MM.1S (cell line): ENCODE measurements at regions not wholly inside any gene's neighbourhood (a gene's known extent, or its start where the extent isn't known, plus 50 kb on each side); places are given as distances from the start of the nearest gene placed in this dataset.

Experiments
- DNase-seq: peaks from one replicate; pipeline ENCODE4 v3.0.0-alpha.2; 2015
- H2AFZ ChIP-seq: fragments of 300-600 bp; sonication (generic); 2 replicates; pipeline ENCODE4 v1.6.0; 2016; ENCODE audit warnings: antibody characterized with exemption, low read length
- H3F3A ChIP-seq: fragments of 300-600 bp; sonication (generic); 2 replicates; pipeline ENCODE4 v1.6.1; 2016; ENCODE audit warnings: mild to moderate bottlenecking, antibody characterized with exemption, low read length, moderate library complexity, mixed read lengths; ENCODE audit not compliant: insufficient read depth
- H3K27ac ChIP-seq: fragments of 300-600 bp; sonication (generic); 2 replicates; pipeline ENCODE4 v1.5.1; 2016; ENCODE audit warnings: mild to moderate bottlenecking, low read length
- H3K27me3 ChIP-seq: fragments of 300-600 bp; sonication (generic); replicated peaks from 2 replicates; pipeline ENCODE4 v1.6.0; 2016; ENCODE audit warnings: low read length; ENCODE audit not compliant: insufficient read depth
- H3K36me3 ChIP-seq: fragments of 300-600 bp; sonication (generic); replicated peaks from 2 replicates; pipeline ENCODE4 v1.6.1; 2016; ENCODE audit warnings: mild to moderate bottlenecking, low read length, mixed read lengths; ENCODE audit not compliant: insufficient read depth
- H3K4me1 ChIP-seq: fragments of 300-600 bp; sonication (generic); 2 replicates; pipeline ENCODE4 v1.6.1; 2016; ENCODE audit warnings: low read length, mixed read lengths
- H3K4me2 ChIP-seq: fragments of 300-600 bp; sonication (generic); 2 replicates; pipeline ENCODE4 v1.6.0; 2016; ENCODE audit warnings: low read depth, low read length
- H3K4me3 ChIP-seq: fragments of 300-600 bp; sonication (generic); 2 replicates; pipeline ENCODE4 v1.5.1; 2016; ENCODE audit warnings: low read length, mixed read lengths
- H3K79me2 ChIP-seq: fragments of 300-600 bp; sonication (generic); 2 replicates; pipeline ENCODE4 v1.6.1; 2016; ENCODE audit warnings: mixed run types, low read length, mixed read lengths
- H3K9ac ChIP-seq: fragments of 300-600 bp; sonication (generic); 2 replicates; pipeline ENCODE4 v1.6.1; 2016; ENCODE audit warnings: low read length, mixed read lengths
- H3K9me2 ChIP-seq: fragments of 300-600 bp; sonication (generic); replicated peaks from 2 replicates; pipeline ENCODE4 v1.6.1; 2016; ENCODE audit warnings: mild to moderate bottlenecking, low read length, mixed read lengths; ENCODE audit not compliant: insufficient read depth
- H3K9me3 ChIP-seq: fragments of 300-600 bp; sonication (generic); replicated peaks from 2 replicates; pipeline ENCODE4 v1.6.1; 2016; ENCODE audit warnings: mild to moderate bottlenecking, low read length, mixed read lengths; ENCODE audit not compliant: insufficient read depth
- H4K20me1 ChIP-seq: fragments of 300-600 bp; sonication (generic); 2 replicates; pipeline ENCODE4 v1.6.1; 2016; ENCODE audit warnings: mild to moderate bottlenecking, low read length, moderate library complexity, mixed read lengths; ENCODE audit not compliant: insufficient read depth
- CTCF ChIP-seq: fragments of 300-600 bp; sonication (generic); IDR thresholded peaks from 2 replicates; pipeline ENCODE4 v1.5.1; 2016; ENCODE audit warnings: antibody characterized with exemption, low read length, mixed read lengths
- EZH2 ChIP-seq: fragments of 300-600 bp; sonication (generic); optimal IDR thresholded peaks from 2 replicates; pipeline ENCODE3; 2017; ENCODE audit warnings: low read depth, mild to moderate bottlenecking, antibody characterized with exemption, low read length, mixed read lengths
- EZH2phosphoT487 ChIP-seq: fragments of 300-600 bp; sonication (generic); IDR thresholded peaks from 2 replicates; pipeline ENCODE4 v1.6.1; 2018; ENCODE audit warnings: antibody characterized with exemption, low read length

- Histone ChIP-seq H3K27me3 (peaks cover 4% of the 10 kb centered on the region; the same call in 1 of the 2 replicates), H3K9ac (no peak overlapping the region), H4K20me1 (no peaks in the 10 kb centered on the region), H3K9me2 (no peaks in the 10 kb centered on the region), H3K4me3 (no peak overlapping the region), H3K4me2 (no peak overlapping the region), H3K4me1 (no peaks in the 10 kb centered on the region), H3K9me3 (no peaks in the 10 kb centered on the region), H3K79me2 (no peaks in the 10 kb centered on the region), H3K36me3 (no peaks in the 10 kb centered on the region), H3F3A (no peaks in the 10 kb centered on the region), H2AFZ (no peak overlapping the region), H3K27ac (no peak overlapping the region)
- TF ChIP-seq CTCF = no peak
- no peak for TF ChIP-seq EZH2phosphoT487
- no peak for TF ChIP-seq EZH2
- no peak for DNase-seq
Observed at GRCh38 chr16:5188318-5188988, 90.9 kb upstream of the EEF2KMT start.

DNA sequence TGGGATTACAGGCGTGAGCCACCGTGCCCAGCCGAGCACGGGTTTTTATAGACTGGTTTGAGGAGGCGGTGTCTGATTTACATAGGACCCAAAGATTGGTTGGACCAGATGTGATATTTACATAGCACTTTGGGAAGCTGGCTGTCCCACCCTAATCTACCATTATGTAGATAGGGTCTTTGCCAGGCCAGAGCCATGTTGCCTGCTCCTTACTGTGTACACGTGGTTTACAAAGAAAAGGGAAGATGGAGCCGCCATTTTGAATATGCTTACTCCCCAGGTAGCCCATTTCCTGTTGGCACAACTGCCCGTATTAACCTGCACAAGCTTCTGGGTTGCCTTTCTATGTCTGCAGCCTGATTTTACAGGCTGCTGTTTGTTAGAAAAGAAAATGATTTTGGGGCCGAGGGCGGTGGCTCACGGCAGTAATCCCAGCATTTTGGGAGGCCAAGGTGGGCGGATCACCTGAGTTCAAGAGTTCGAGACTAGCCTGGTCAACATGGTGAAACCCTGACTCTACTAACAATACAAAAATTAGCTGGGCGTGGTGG lies 89.9 kb upstream of the EEF2KMT start:
- Histone ChIP-seq H2AFZ (no peak overlapping the region), H3F3A (no peaks in the 10 kb centered on the region), H3K4me3 (no peak overlapping the region), H3K27me3 (peaks cover 4% of the 10 kb centered on the region; the same call in 1 of the 2 replicates), H3K9me3 (no peaks in the 10 kb centered on the region), H4K20me1 (no peaks in the 10 kb centered on the region), H3K36me3 (no peaks in the 10 kb centered on the region), H3K9me2 (no peaks in the 10 kb centered on the region), H3K4me1 (no peaks in the 10 kb centered on the region), H3K9ac (no peak overlapping the region), H3K4me2 (no peak overlapping the region), H3K27ac (no peak overlapping the region), H3K79me2 (no peaks in the 10 kb centered on the region)
- DNase-seq = no peak
- no peak for TF ChIP-seq CTCF
- TF ChIP-seq EZH2phosphoT487 = no peak
- no peak for TF ChIP-seq EZH2

DNA sequence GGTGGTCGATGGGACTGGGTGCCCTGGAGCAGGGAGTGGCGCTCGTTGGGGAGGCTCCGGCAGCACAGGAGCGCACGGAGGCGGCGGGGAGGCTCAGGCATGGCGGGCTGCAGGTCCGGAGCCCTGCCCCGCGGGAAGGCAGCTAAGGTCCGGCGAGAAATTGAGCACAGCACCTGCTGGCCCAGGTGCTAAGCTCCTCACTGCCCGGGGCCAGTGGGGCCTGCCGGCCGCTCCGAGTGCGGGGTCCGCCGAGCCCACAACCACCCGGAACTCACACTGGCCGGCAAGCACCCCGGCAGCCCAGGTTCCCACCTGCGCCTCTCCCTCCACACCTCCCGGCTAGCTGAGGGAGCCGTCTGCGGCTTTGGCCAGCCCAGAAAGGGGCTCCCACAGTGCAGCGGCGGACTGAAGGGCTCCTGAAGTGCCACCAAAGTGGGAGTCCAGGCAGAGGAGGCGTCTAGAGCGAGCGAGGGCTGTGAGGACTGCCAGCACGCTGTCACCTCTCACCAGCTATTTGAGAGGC lies 88.8 kb upstream of the EEF2KMT start:
- H3K9ac ChIP-seq = no peak overlapping the region
- H3K9me3 ChIP-seq = no peaks in the 10 kb centered on the region
- H3K27me3 ChIP-seq = peaks cover 4% of the 10 kb centered on the region; the same call in 1 of the 2 replicates
- H3K27ac ChIP-seq = no peak overlapping the region
- H3K36me3 ChIP-seq = no peaks in the 10 kb centered on the region
- no peak for TF ChIP-seq CTCF
- no peak for TF ChIP-seq EZH2phosphoT487
- no peak for TF ChIP-seq EZH2
- no peak overlapping the region for H3K4me2 ChIP-seq
- no peaks in the 10 kb centered on the region for H3K9me2 ChIP-seq
- H3F3A ChIP-seq = no peaks in the 10 kb centered on the region
- H3K4me3 ChIP-seq = no peak overlapping the region
- no peak overlapping the region for H2AFZ ChIP-seq
- H3K4me1 ChIP-seq = no peaks in the 10 kb centered on the region
- no peaks in the 10 kb centered on the region for H4K20me1 ChIP-seq
- no peaks in the 10 kb centered on the region for H3K79me2 ChIP-seq
- DNase-seq = no peak
